SIG-M5 (cell line): ENCODE measurements at regions not wholly inside any gene's neighbourhood (a gene's known extent, or its start where the extent isn't known, plus 50 kb on each side); places are given as distances from the start of the nearest gene placed in this dataset.
"Not testable (repeated sequence)": the region's sequence is repeated elsewhere in the genome, so short reads cannot be mapped to it uniquely, and the experiment has no call there.

Experiments used
- DNase-seq: peaks from one replicate; lab custom pipeline; 2025; lab: John Stamatoyannopoulos, UW

DNA sequence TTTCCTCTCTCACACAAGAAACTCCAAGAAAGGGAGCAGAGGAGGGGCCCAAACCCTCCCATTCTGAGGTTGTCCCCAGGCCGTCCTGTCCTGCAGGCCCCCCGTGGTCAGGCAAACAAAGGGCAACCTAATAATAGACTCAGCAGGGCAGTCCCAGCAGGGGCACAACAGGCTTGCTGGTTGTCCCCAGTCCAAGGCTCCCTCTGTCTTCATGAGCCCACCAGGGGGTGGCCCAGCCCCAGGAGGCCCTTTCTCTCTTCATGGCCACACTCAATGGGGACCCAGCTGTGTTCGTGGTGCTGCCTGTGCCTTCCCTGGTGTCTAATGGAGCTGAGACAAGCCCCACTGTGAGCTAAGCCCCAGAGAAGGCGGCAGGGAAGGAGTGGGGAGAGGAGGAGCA, 359.9 kb downstream of the ADGRD1 start:
- no peak for DNase-seq

DNA sequence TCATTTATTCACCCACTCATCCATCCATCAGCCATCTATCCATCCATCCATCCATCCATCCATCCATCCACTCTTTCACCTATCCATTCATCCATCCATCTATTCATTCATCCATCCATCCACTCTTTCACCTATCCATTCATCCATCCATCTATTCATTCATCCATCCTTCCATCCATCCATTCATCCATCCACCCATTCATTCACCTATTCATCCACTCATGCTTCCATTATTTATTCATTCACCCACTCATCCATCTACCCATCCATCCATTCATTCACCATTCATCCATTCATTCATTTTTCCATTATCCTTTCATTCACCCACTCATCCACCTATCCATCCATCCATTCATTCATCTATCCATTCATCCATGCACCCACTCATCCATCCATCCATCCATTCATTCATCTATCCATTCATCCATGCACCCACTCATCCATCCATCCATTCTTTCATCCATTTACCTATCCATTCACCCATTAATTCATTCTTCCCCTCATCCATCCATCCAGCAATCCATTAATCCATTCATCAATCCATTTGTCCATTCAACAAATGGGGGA, 360.9 kb downstream of the ADGRD1 start:
- DNase-seq = no peak

DNA sequence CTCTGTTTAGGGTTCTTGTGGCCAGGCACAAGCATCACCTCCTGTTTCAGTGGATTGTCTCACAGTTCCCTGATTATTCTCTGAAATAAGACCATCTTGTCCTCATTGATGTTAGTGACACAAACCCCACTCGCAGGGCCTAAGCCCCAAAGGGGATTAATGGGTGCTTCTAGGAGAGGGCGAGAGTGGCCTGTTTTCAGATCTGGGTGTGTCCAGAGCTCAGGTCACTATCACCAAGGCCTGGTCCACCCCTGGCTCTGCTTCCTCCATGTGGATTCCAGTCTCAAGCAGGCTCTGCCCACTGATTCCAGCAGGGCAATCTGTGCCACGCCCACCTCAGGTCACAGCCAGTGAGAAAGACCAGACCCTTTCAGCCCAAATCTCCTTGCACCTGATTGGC, 361.9 kb downstream of the ADGRD1 start:
- DNase-seq = no peak

DNA sequence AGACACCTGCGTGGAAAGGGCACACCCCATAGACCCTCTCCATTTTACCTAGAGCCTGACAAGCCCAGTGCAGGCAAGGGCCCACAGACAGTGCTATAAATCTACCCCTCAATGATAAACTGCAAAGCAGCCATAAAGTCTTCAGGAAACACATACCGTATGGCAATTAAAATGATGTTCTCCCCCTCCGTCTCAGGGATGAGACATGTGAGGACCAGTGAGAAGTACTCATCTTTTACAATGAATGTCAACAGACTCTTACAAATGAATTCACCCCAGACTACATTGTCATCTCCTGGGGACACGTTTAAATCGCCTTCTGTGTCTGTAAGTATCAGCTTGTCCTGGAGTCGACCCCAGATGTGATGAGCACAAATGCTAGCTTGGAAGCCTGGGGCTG, 362.7 kb downstream of the ADGRD1 start:
- DNase-seq = no peak

DNA sequence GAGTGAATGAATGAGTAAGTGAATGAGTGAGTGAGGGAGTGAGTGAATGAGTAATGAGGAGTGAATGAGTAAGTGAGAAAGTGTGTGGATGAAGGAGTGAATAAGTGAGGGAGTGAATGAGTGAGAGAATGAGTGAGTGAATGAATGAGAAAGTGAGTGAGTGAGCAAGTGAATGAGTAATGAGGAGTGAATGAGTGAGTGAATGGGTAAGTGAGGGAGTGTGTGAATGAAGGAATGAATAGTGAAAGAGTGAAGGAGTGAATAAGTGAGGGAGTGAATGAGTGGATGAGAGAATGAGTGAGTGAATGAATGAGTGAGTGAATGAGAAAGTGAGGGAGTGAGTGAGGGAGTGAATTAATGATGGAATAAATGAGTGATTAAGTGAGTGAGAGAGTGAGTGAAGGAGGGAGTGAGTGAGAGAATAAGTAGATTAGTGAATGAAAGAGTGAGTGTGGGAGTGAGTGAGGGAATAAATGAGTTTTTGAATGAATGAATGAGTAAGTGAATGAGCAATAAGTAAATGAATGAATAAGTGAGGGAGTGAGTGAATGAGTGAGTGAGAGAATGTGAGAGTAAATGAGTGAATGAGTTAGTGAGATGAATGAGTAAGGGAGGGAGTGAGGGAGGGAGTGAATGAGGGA, 364.5 kb downstream of the ADGRD1 start:
- no peak for DNase-seq

DNA sequence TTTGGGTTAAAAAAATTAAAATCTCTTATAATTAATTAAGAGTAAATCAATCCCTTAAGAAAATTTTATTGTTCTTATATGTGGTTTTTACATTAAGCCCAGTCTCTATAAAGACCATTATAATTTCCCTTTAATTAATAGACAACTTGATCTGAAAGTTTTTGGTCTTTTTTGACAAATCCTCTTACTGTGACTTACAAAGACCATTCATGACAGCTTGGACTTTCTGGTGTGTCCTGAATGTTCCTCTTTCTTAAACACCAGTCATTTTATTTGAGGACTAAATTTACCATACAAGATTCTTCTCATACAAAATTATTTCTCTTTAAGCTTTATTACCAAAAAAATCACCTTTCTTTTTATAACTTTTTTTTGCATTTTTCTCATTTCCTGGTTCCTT, 368.3 kb downstream of the ADGRD1 start:
- DNase-seq = no peak

- not testable (repeated sequence) for DNase-seq
Measured at GRCh38 chr12:131322460-131322859, 368.8 kb downstream of the ADGRD1 start.

GRCh38 chr12:131323879-131324278, 370.2 kb downstream of the ADGRD1 start:
- no peak for DNase-seq

DNA sequence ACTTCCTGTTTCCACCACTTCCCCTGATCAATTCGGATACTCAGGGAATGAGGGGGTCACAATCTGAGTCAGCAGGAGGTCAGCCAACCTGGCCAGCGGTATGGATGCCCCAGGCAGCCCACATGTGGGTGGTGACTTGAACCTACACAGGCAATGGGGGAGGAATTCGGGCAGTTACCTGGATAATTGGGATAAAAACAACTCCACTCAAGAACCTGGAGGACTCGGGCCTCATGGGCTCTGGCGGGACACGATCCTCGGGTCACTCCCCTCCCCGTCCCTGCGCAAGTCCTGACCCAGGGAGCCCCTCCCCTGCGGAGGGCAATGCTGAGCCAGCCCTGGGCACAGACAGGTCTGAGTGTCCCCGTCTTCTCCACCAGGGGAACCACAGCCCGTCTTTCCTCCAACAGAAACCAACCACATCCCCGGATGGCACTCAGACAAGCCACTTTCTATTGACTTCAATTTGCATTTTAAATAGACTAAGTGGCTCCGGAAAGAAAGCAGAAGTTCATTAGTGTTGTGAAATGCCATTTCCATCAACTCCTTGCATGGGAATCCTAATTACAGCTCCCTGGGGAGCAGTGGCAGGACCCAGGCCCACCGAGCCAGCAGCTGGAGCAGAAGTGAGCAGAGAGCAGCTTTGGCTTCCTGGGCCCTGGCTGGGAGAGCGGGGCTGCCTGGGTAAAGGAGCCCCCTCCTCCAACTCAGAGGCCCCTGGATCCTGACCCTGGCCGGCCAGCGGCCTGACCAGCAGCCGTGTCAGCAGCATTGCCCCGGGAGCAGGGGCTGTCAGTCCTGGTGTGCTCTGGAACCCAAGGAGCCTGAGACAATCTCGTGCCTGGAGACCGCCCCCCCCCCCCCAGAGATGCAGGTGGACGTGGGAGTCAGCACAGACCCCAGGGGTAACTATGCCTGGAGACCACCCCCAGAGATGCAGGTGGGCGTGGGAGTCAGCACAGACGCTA, 374.1 kb downstream of the ADGRD1 start:
- no peak for DNase-seq

GRCh38 chr12:131328861-131329845, 375.4 kb downstream of the ADGRD1 start:
- DNase-seq = not testable (repeated sequence)

GRCh38 chr12:131330106-131330815, 376.6 kb downstream of the ADGRD1 start:
- DNase-seq = no peak

DNA sequence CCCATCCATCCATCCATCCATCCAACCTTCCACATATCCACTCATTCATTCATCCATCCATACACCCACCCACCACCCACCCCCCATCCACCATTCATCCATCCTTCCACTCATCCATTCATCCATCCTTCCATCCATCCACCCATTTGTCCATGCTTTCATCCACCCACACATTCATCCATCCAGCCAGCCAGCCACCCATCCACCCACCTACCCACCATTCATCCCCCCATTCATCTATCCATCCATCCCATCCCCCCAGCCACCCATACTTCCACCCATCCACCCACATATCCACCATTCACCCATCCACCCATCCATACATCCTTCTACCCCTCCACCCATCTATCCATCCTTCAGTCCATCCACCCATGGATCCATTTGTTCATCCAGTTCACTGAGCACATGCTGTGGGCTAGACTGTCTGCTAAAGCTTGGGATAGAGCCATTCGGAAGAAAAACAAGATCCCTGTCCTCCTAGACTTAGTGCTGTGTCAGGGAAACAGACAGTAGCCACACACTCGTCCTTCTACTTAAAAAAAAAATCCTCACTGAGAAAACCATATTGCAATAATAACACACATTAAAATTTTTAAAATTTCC, 377.5 kb downstream of the ADGRD1 start:
- no peak for DNase-seq

- no peak for DNase-seq
Measured at GRCh38 chr12:131332224-131332623, 378.5 kb downstream of the ADGRD1 start.

GRCh38 chr12:131333136-131333535, 377.8 kb upstream of the SFSWAP start:
- DNase-seq = no peak

DNA sequence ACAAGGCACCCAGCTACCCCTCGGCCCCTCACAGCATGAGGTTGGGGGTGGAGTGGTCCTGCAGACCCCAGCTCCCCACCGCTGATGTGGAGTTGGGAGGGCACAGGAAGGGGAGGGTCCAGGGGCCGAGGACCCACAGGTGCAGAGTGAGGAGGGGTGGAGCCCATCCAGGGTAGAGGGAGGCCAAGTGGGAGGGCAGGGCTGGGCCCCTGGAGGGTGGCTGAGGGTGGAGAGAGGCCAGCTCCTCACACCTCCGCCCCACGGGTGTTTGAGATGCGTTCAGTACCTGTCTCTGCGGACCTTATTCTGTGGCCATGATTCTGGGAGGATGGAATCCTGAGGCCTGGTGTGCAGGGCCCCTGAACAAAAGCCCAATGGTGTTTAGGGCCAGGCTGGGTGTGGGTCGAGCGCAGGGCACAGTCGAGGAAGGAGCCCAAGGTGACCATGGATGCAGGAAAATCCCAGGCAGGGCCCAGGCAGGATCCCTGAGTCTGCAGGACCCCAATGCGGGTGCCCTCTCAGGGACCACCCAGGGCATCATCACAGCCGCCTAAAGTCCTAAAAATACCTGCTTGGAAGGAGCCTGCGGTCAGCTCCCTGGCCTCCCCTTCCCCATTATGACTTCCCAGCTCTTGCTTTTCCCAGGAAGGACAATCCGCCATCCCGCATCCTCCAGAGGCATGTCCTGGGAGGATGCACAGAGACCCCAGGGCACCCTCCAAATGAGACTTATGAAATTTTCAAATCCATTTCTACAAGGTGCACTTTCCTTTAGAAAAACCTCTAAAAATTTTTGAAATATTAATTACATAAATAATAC, 377.1 kb upstream of the SFSWAP start:
- no peak for DNase-seq

DNA sequence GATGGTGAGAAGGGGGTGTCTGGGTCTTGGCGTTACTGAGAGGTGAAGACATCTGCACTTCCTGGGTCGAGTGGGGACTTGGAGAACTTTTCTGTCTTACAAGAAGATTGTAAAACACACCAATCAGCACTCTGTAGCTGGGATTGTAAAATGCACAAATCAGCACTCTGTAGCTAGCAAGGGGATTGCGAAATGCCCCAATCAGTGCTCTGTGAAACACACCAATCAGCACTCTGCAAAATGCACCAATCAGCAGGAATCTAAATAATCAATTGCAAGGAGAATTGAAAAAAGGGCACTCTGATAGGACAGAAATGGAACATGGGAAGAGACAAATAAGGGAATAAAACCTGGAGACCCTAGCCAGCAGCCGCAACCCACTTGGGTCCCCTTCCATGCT, 376.1 kb upstream of the SFSWAP start:
- DNase-seq = no peak

DNA sequence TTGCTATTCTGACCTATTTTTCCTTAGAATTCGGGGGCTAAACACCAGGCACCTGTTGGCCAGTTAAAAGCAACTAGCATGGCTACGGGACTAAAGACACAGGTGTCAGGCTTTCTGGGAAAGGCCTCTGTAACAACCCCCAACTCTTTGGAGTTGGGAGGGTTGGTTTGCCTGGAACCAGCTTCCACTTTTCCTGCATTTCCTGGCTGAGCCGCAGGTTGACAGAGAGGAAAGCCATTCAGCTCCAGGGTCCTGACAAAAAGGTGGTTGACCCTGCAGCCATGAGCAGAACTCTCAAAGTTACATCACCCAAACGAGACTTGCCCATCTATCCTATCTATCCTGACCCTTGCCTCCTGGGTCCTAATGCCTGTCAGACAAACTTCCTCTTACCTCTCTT, 375.4 kb upstream of the SFSWAP start:
- DNase-seq = no peak

DNA sequence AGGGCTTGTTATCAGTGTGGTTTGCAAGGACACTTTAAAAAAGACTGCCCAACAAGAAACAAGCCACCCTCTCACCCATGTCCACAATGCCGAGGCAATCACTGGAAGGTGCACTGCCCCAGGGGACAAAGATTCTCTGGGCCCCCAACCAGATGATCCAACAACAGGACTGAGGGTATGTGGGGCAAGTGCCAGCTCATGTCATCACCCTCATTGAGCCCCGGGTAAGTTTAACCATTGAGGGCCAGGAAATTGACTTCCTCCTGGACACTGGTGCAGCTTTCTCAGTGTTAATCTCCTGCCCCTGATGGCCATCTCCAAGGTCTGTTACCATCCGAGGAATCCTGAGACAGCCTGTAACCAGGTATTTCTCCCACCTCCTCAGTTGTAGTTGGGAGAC, 373.0 kb upstream of the SFSWAP start:
- not testable (repeated sequence) for DNase-seq

DNA sequence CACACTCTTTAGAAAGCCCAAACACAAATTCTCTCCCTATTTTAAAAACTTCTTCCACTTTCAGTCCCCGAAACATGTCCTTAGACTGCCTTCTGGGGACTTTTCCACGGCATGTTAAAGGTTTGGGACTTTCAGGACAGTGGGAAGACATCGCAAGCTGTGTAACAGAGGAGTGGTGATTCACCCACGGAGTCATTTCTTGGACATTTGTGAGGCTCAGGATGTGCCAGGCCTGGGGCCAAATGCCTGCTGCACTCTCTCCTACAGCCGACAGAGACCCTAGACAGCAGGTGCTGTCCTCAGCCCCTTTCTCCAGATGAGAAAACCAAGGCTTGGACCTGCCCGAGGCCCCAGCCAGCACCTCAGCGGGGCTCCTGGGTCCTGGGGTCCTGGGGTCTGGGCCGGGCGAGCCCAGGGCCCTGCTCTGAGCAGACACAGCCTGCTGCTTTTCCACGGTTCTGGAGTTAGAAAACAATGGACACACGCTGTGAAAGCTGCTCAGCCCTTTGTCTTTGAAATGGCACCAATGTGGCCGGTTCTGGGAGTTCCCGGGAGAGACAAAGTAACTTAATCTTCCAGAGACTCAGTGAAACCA, 370.2 kb upstream of the SFSWAP start:
- DNase-seq = no peak
